ENCODE measurements at regions not wholly inside any gene's neighbourhood (a gene's known extent, or its start where the extent isn't known, plus 50 kb on each side); places are given as distances from the start of the nearest gene placed in this dataset.

- H3K27me3 Mint-ChIP-seq = peaks cover 0 to 5% of the 10 kb centered on the region in 2 donors
- no peak overlapping the region for H3K4me3 Mint-ChIP-seq
- DNase-seq (ENCODE audit: low spot score) (no peak), ATAC-seq (no peak)
- H3K9me3 Mint-ChIP-seq = no peaks in the 10 kb centered on the region
- no peaks in the 10 kb centered on the region for H3K4me1 Mint-ChIP-seq (ENCODE audit: low read depth in 2 of 2)
- no peaks in the 10 kb centered on the region for H3K36me3 Mint-ChIP-seq
- H3K27ac Mint-ChIP-seq = no peak overlapping the region
Measured at GRCh38 chr2:45128580-45128997, 119.3 kb upstream of the SIX2 start.

GRCh38 chr2:45127891-45128290 lies 118.6 kb upstream of the SIX2 start:
- no peaks in the 10 kb centered on the region for H3K9me3 Mint-ChIP-seq
- ATAC-seq = peak in 1 of 2 donors; percentile 9

GRCh38 chr2:45127321-45127720 lies 118.1 kb upstream of the SIX2 start:
- Mint-ChIP-seq H3K9me3 (no peaks in the 10 kb centered on the region), H3K36me3 (no peaks in the 10 kb centered on the region), H3K27me3 (no peaks in the 10 kb centered on the region), H3K27ac (no peak overlapping the region), H3K4me3 (no peak overlapping the region), H3K4me1 (ENCODE audit: low read depth in 2 of 2) (no peaks in the 10 kb centered on the region)
- ATAC-seq (no peak), DNase-seq (ENCODE audit: low spot score) (no peak)

More at GRCh38 chr2:45127891-45128290, 118.6 kb upstream of the SIX2 start:
- no peaks in the 10 kb centered on the region for H3K27me3 Mint-ChIP-seq
- H3K4me3 Mint-ChIP-seq = no peak overlapping the region
- H3K36me3 Mint-ChIP-seq = no peaks in the 10 kb centered on the region
- no peak for DNase-seq (ENCODE audit: low spot score)
- H3K4me1 Mint-ChIP-seq (ENCODE audit: low read depth in 2 of 2) = no peaks in the 10 kb centered on the region
- no peak overlapping the region for H3K27ac Mint-ChIP-seq

GRCh38 chr2:45125232-45125631 lies 116.0 kb upstream of the SIX2 start:
- DNase-seq (ENCODE audit: low spot score) (no peak), ATAC-seq (no peak)
- no peaks in the 10 kb centered on the region for H3K27me3 Mint-ChIP-seq
- H3K4me3 Mint-ChIP-seq = no peak overlapping the region
- H3K4me1 Mint-ChIP-seq (ENCODE audit: low read depth in 2 of 2) = no peaks in the 10 kb centered on the region
- no peak overlapping the region for H3K27ac Mint-ChIP-seq
- H3K9me3 Mint-ChIP-seq = no peaks in the 10 kb centered on the region
- H3K36me3 Mint-ChIP-seq = no peaks in the 10 kb centered on the region

- Mint-ChIP-seq H3K27ac (no peak overlapping the region), H3K36me3 (no peaks in the 10 kb centered on the region), H3K27me3 (no peaks in the 10 kb centered on the region), H3K4me3 (no peak overlapping the region), H3K9me3 (peaks cover 3% of the 10 kb centered on the region), H3K4me1 (ENCODE audit: low read depth in 2 of 2) (no peaks in the 10 kb centered on the region)
- DNase-seq (ENCODE audit: low spot score) (no peak), ATAC-seq (no peak)
Measured at GRCh38 chr2:45124456-45124855, 115.2 kb upstream of the SIX2 start.

GRCh38 chr2:45123521-45124191 lies 114.4 kb upstream of the SIX2 start:
- H3K9me3 Mint-ChIP-seq = peaks cover 3% of the 10 kb centered on the region
- H3K4me1 Mint-ChIP-seq (ENCODE audit: low read depth in 2 of 2) = no peaks in the 10 kb centered on the region
- H3K27me3 Mint-ChIP-seq = no peaks in the 10 kb centered on the region
- H3K4me3 Mint-ChIP-seq = no peak overlapping the region
- ATAC-seq (no peak), DNase-seq (ENCODE audit: low spot score) (no peak)
- H3K27ac Mint-ChIP-seq = no peak overlapping the region
- no peaks in the 10 kb centered on the region for H3K36me3 Mint-ChIP-seq

GRCh38 chr2:45123065-45123464 lies 113.8 kb upstream of the SIX2 start:
- Mint-ChIP-seq H3K36me3 (no peaks in the 10 kb centered on the region), H3K27me3 (no peaks in the 10 kb centered on the region), H3K9me3 (peaks cover 3% of the 10 kb centered on the region), H3K4me1 (ENCODE audit: low read depth in 2 of 2) (no peaks in the 10 kb centered on the region), H3K27ac (no peak overlapping the region), H3K4me3 (no peak overlapping the region)
- DNase-seq (ENCODE audit: low spot score) (no peak), ATAC-seq (no peak)

- Mint-ChIP-seq H3K9me3 (peaks cover 3% of the 10 kb centered on the region), H3K27me3 (no peaks in the 10 kb centered on the region), H3K4me1 (ENCODE audit: low read depth in 2 of 2) (no peaks in the 10 kb centered on the region), H3K27ac (no peak overlapping the region), H3K4me3 (no peak overlapping the region), H3K36me3 (no peaks in the 10 kb centered on the region)
- DNase-seq (ENCODE audit: low spot score) (no peak), ATAC-seq (no peak)
Measured at GRCh38 chr2:45121236-45121927, 112.1 kb upstream of the SIX2 start.

- H3K36me3 Mint-ChIP-seq = no peaks in the 10 kb centered on the region
- no peak for DNase-seq (ENCODE audit: low spot score)
- no peak overlapping the region for H3K27ac Mint-ChIP-seq
- ATAC-seq = no peak
- H3K9me3 Mint-ChIP-seq = peaks cover 3% of the 10 kb centered on the region
- no peaks in the 10 kb centered on the region for H3K27me3 Mint-ChIP-seq
- no peaks in the 10 kb centered on the region for H3K4me1 Mint-ChIP-seq (ENCODE audit: low read depth in 2 of 2)
- H3K4me3 Mint-ChIP-seq = no peak overlapping the region
Measured at GRCh38 chr2:45120546-45120945, 111.3 kb upstream of the SIX2 start.

GRCh38 chr2:45119855-45120254 lies 110.6 kb upstream of the SIX2 start:
- Mint-ChIP-seq H3K4me1 (ENCODE audit: low read depth in 2 of 2) (no peaks in the 10 kb centered on the region), H3K27ac (no peak overlapping the region), H3K27me3 (no peaks in the 10 kb centered on the region), H3K4me3 (no peak overlapping the region), H3K9me3 (peaks cover 3% of the 10 kb centered on the region), H3K36me3 (no peaks in the 10 kb centered on the region)
- no peak for DNase-seq (ENCODE audit: low spot score)
- ATAC-seq = no peak

- H3K4me3 Mint-ChIP-seq = no peak overlapping the region
- no peaks in the 10 kb centered on the region for H3K27me3 Mint-ChIP-seq
- no peaks in the 10 kb centered on the region for H3K4me1 Mint-ChIP-seq (ENCODE audit: low read depth in 2 of 2)
- peaks cover 3% of the 10 kb centered on the region for H3K9me3 Mint-ChIP-seq
- H3K36me3 Mint-ChIP-seq = no peaks in the 10 kb centered on the region
- DNase-seq (ENCODE audit: low spot score) (no peak), ATAC-seq (no peak)
- H3K27ac Mint-ChIP-seq = no peak overlapping the region
Measured at GRCh38 chr2:45119038-45119437, 109.8 kb upstream of the SIX2 start.

GRCh38 chr2:45117383-45117782 lies 108.1 kb upstream of the SIX2 start:
- no peaks in the 10 kb centered on the region for H3K36me3 Mint-ChIP-seq
- no peak overlapping the region for H3K4me3 Mint-ChIP-seq
- H3K27ac Mint-ChIP-seq = no peak overlapping the region
- peaks cover 3% of the 10 kb centered on the region for H3K9me3 Mint-ChIP-seq
- no peaks in the 10 kb centered on the region for H3K4me1 Mint-ChIP-seq (ENCODE audit: low read depth in 2 of 2)
- H3K27me3 Mint-ChIP-seq = no peaks in the 10 kb centered on the region
- ATAC-seq (no peak), DNase-seq (ENCODE audit: low spot score) (no peak)

GRCh38 chr2:45115181-45115580 lies 105.9 kb upstream of the SIX2 start:
- DNase-seq (ENCODE audit: low spot score) (no peak), ATAC-seq (no peak)
- H3K4me1 Mint-ChIP-seq (ENCODE audit: low read depth in 2 of 2) = no peaks in the 10 kb centered on the region
- peaks cover 3% of the 10 kb centered on the region for H3K9me3 Mint-ChIP-seq
- no peak overlapping the region for H3K27ac Mint-ChIP-seq
- H3K36me3 Mint-ChIP-seq = no peaks in the 10 kb centered on the region
- no peak overlapping the region for H3K4me3 Mint-ChIP-seq
- no peaks in the 10 kb centered on the region for H3K27me3 Mint-ChIP-seq

- ATAC-seq (no peak), DNase-seq (ENCODE audit: low spot score) (no peak)
- Mint-ChIP-seq H3K27ac (no peak overlapping the region), H3K4me1 (ENCODE audit: low read depth in 2 of 2) (no peaks in the 10 kb centered on the region), H3K27me3 (no peaks in the 10 kb centered on the region), H3K36me3 (no peaks in the 10 kb centered on the region), H3K4me3 (no peak overlapping the region), H3K9me3 (no peaks in the 10 kb centered on the region)
Measured at GRCh38 chr2:45114221-45114955, 105.1 kb upstream of the SIX2 start.

Measured in natural killer cell treated with Interleukin-12 subunit alpha and Interleukin-12 subunit beta and Interleukin-15 and Interleukin-18, amount 100 ng/mL, for 72 hours (primary cell).